Body of pancreas (tissue), 4 donors: ENCODE measurements at regions not wholly inside any gene's neighbourhood (a gene's known extent, or its start where the extent isn't known, plus 50 kb on each side); places are given as distances from the start of the nearest gene placed in this dataset.

ENCODE experiments used
- POLR2A ChIP-seq, 3 donors: fragments of 450-650 bp; IDR thresholded peaks; one replicate each; pipeline ENCODE4 v1.6.1; 2016; ENCODE audit warnings: antibody characterized with exemption in 3 of 3, mild to moderate bottlenecking in 2 of 3
- TF ChIP-seq, protein P1 (sequence below), 7 experiments: fragments of 450-650 bp in 4 of 7; fragments of 200-600 bp in 3 of 7; sonication (generic) in 3 of 7; IDR thresholded peaks; one replicate each; pipeline ENCODE4 v1.5.1; 2016 to 2019; ENCODE audit warnings: antibody characterized with exemption in 7 of 7

DNA sequence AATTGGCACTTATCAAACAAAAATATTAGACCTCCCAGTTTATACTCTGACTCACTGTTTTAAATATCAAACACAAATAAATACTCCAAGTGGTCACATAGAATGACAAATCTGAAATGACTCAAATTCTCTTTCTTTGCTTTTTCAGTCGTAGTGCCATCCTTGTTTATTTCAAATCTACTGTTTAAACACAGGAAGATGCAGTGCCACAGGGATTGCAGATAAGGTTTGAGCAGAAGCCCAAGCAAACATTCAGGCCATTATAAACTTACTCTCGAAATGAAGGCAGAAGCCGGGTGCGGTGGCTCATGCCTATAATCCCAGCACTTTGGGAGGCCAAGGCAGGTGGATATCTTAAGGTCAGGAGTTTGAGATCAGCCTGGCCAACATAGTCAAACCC, 255.4 kb upstream of the PLXNA2 start:
- TF ChIP-seq, protein P1, sequence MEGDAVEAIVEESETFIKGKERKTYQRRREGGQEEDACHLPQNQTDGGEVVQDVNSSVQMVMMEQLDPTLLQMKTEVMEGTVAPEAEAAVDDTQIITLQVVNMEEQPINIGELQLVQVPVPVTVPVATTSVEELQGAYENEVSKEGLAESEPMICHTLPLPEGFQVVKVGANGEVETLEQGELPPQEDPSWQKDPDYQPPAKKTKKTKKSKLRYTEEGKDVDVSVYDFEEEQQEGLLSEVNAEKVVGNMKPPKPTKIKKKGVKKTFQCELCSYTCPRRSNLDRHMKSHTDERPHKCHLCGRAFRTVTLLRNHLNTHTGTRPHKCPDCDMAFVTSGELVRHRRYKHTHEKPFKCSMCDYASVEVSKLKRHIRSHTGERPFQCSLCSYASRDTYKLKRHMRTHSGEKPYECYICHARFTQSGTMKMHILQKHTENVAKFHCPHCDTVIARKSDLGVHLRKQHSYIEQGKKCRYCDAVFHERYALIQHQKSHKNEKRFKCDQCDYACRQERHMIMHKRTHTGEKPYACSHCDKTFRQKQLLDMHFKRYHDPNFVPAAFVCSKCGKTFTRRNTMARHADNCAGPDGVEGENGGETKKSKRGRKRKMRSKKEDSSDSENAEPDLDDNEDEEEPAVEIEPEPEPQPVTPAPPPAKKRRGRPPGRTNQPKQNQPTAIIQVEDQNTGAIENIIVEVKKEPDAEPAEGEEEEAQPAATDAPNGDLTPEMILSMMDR (IDR thresholded peaks at IDR 0.05) = no peak
- TF ChIP-seq POLR2A (IDR thresholded peaks at IDR 0.05) = no peak
